ENCODE measurements at regions not wholly inside any gene's neighbourhood (a gene's known extent, or its start where the extent isn't known, plus 50 kb on each side); places are given as distances from the start of the nearest gene placed in this dataset.

DNA sequence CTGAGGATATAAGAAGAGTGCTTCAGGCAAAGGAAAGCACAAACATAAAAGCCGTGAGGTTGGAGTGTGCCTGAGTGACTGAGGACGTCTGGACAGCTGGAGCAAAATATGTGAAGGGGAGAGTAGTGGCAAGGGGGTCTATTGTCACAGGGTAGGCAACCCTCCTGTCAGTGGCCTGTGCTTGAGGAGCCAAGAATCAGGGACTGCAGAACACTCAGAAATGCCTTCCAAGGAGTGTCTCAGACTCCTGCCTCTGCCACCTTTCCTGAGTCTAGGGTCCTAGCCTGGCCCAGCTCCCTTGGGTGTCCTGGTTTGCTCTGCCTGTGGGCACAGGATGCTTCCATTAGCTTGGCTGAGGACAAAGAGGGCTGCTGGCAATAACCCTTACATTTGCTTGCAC lies 152.5 kb upstream of the PJA1 start:
- no peak overlapping the region for H3K4me3 ChIP-seq (ENCODE audit: low read depth, low read length)

DNA sequence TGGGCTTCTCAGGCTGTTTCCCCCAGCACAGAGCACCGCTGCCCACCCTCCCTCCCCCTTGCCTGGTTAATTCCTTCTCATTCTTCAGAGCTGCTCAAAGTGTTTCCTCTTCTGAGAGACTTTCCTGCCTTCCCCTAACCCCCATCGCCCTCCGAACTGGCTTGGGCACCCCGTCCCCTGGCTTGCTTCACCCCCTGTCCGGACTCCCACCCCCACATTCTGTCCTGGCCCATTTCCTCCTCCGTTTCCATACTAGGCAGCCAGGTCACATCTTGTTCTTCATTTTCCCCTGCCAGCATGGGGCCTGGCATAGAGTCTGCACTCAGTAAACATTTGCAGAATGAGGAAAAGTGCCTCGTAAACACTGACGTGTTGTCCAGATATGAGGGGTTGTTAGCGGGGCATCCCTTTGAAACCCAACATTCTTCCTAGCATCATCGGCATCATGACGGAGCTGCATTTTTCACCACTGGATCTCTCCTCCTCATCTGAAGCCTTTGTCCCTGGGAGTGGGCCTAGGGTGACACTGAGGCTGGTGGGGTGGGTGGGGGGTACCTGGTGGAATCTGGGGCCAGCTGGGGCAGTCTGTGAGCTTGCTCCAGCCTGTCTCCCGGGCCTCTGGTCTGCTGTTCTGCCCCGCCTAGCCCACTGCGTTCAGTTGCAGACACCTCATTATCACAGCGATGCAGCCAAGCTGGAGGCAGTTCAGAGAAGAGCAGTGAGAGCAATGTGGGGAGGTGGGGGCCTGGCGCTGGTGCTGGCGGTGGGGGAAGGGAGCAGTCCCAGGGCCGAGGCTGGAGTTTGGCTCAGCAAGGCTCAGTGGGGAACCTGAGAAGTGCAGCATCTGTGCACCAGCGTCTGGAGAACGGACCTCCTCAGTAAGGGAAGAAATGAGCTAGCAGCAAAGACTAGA lies 149.4 kb upstream of the PJA1 start:
- H3K4me3 ChIP-seq (ENCODE audit: low read depth, low read length): no peak overlapping the region
- TF ChIP-seq, protein P1, sequence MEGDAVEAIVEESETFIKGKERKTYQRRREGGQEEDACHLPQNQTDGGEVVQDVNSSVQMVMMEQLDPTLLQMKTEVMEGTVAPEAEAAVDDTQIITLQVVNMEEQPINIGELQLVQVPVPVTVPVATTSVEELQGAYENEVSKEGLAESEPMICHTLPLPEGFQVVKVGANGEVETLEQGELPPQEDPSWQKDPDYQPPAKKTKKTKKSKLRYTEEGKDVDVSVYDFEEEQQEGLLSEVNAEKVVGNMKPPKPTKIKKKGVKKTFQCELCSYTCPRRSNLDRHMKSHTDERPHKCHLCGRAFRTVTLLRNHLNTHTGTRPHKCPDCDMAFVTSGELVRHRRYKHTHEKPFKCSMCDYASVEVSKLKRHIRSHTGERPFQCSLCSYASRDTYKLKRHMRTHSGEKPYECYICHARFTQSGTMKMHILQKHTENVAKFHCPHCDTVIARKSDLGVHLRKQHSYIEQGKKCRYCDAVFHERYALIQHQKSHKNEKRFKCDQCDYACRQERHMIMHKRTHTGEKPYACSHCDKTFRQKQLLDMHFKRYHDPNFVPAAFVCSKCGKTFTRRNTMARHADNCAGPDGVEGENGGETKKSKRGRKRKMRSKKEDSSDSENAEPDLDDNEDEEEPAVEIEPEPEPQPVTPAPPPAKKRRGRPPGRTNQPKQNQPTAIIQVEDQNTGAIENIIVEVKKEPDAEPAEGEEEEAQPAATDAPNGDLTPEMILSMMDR (IDR thresholded peaks at IDR 0.05; ENCODE audit: low read depth, low read length): no peak

More for the DNA sequence above, 152.5 kb upstream of the PJA1 start:
- TF ChIP-seq, protein P1 (IDR thresholded peaks at IDR 0.05; ENCODE audit: low read depth, low read length): no peak

DNA sequence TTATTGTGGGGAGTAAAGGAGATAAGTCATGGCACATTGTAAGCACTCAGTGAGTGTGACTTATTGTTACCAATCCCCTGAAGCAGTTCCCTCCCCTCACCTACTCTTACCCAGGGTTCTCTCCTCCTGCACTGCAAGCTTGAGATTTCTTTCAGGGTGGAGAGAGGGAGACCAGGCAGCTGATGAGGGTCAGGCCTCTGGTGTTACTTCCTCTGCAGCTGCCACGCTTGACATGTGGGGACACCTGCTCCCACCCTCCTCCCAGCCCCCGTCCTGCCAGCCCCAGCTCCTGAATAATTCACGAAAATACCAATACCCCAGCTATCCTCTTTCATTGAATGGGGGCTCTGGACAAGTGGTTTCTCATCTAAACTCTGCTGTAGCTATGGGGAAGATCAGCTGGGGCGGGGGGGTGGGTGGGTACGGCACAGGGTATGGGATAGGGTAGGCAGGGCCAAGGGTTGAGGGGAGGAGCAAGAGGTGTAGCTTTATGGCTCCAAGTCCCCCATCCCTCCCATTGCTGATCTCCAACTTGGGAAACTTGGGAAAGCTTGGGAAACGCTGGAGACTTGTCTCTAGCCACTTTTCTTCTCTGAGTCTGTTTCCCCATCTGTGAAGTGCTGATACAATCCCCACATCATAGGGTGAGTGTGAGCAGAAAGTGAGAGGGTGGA lies 148.5 kb upstream of the PJA1 start:
- H3K4me3 ChIP-seq (ENCODE audit: low read depth, low read length): no peak overlapping the region

DNA sequence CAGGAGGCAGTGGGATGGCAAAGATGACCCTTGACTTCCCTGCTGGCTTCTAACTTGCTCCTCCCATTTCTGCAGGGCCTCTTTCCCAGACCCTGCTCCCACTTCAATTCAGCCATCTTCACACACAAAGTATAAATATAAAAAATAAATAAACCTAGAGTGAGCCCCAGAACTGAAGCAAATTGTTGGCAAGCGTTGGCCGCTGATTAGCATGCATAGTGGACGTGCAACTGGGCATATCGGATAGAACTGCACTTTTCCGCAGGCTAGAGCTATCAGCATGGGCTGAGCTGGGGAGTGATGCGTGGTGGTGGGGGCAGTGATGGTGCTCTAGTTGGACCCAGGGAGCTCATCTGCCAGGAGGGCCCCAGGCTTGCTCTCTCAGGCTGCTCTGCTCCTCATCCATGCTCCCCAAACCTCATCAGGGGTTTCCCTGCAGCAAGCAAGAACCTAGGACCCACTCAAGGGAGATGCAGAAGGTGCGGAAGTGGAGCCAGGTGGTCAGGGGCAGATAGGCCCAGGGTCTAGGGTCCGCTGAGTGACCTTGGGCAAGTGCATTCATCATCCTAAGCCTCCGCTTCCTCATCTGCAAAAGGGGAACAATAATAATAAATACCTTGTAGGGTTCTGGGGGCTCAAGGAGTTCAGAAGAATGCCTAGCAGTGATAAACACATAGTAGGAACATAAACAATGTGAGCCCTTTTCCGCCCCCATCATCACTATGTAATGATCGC lies 146.8 kb upstream of the PJA1 start:
- no peak overlapping the region for H3K4me3 ChIP-seq (ENCODE audit: low read depth, low read length)
- TF ChIP-seq, protein P1 (IDR thresholded peaks at IDR 0.05; ENCODE audit: low read depth, low read length): no peak

More for the DNA sequence above, 148.5 kb upstream of the PJA1 start:
- TF ChIP-seq, protein P1 (IDR thresholded peaks at IDR 0.05; ENCODE audit: low read depth, low read length): no peak

DNA sequence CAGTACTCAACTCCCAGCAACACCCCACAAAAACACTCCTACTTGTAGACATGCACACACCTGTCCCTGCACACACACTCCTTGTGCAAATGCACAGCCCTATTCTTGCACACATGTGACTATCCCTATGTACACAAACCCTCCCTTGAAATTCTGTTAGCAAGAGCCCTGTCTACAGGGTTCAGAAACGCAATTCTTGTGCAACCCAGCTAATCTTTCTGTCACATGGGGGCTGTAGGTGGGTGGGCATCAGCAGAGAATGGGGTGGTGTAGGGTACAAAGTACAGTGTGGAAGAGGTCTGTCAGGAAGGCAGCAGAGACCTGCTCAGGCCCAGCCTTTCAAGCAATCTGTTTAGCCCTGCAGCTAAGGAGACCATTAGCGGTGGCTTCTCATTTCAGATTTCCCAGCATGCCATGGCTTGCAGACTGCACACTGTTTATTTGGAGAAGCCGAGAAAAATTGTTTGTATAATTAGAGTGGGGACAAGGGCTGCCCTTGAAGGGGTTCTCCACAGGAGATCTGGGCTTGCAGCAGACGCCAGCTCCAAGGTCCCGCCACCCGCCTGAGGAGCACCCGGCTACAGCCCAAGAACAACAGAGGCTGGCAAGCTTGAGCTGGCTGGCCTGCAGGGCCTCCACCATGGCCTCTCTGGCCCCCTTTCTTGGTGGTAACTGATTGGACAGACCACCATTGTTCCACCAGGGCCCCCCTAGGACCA lies 144.0 kb upstream of the PJA1 start:
- TF ChIP-seq, protein P1 (IDR thresholded peaks at IDR 0.05; ENCODE audit: low read depth, low read length): no peak
- no peak overlapping the region for H3K4me3 ChIP-seq (ENCODE audit: low read depth, low read length)

DNA sequence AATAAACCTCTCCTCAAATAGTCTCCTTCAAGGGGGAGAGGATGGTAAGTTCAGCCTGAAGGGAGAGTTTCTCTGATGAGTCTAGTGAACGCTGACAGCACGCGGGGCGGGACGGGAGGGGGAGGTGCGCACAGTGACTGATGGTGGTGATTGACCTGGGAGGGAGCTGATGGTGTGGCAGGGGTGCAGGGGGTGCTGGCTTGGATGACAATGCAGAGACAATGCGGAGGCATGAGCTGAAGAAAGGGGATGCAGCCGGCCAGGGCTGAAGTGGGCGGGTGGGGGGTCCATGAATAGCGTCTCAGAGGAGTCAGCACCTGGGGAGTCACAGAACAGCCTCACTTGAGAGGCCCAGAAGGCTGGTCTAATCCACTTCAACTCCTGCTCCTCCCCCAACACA lies 142.5 kb upstream of the PJA1 start:
- no peak overlapping the region for H3K4me3 ChIP-seq (ENCODE audit: low read depth, low read length)
- TF ChIP-seq, protein P1 (IDR thresholded peaks at IDR 0.05; ENCODE audit: low read depth, low read length): no peak
